ENCODE measurements at regions not wholly inside any gene's neighbourhood (a gene's known extent, or its start where the extent isn't known, plus 50 kb on each side); places are given as distances from the start of the nearest gene placed in this dataset.

- no peak for DNase-seq
Measured at GRCh38 chr11:16421826-16422225, 65.5 kb upstream of the SOX6 start.

- DNase-seq, result no peak
Measured at GRCh38 chr11:16418428-16419097, 62.2 kb upstream of the SOX6 start.

- DNase-seq, result no peak
Measured at GRCh38 chr11:16412525-16413172, 56.3 kb upstream of the SOX6 start.

- DNase-seq, result no peak
Measured at GRCh38 chr11:16410479-16410878, 54.1 kb upstream of the SOX6 start.

GRCh38 chr11:16408619-16409018 is 52.3 kb upstream of the SOX6 start:
- no peak for DNase-seq

GRCh38 chr11:16406226-16406625 is 49.9 kb upstream of the SOX6 start:
- DNase-seq, result no peak
